Caco-2 (cell line): ENCODE measurements at regions not wholly inside any gene's neighbourhood (a gene's known extent, or its start where the extent isn't known, plus 50 kb on each side); places are given as distances from the start of the nearest gene placed in this dataset.

Experiments
- BruUV-seq: library from RNA; stranded (reverse); fragments of 400-500 nt; replicated peaks from 2 replicates; lab custom pipeline; 2021; lab: Mats Ljungman, UMichigan
- CTCF ChIA-PET: fragments of 300-600 bp; sonication (Branson Sonifier 250); formaldehyde crosslinking; loops from one replicate; lab custom pipeline; 2022; ENCODE audit warnings: antibody characterized with exemption; lab: Charles Lee
- POLR2A ChIA-PET: fragments of 300-600 bp; sonication (Branson Sonifier 250); formaldehyde crosslinking; loops from one replicate; lab custom pipeline; 2022; ENCODE audit warnings: antibody characterized with exemption; lab: Charles Lee
- DNase-seq, 2 experiments: peaks; one replicate each; pipeline versions ENCODE4 v3.0.0 to v3.0.0-alpha.2; 2020 to 2022
- H3K27me3 ChIP-seq: replicated peaks from 2 replicates; pipeline ENCODE4 v1.6.0; 2011; ENCODE audit warnings: low read length; ENCODE audit not compliant: control insufficient read depth, insufficient read depth
- H3K36me3 ChIP-seq: 2 replicates; pipeline ENCODE4 v1.5.1; 2011; ENCODE audit warnings: low read length; ENCODE audit not compliant: control insufficient read depth, insufficient read depth
- H3K4me1 ChIP-seq: fragments of 250-450 bp; sonication (Bioruptor Pico); 2 replicates; pipeline ENCODE4 v1.5.1; 2020; ENCODE audit warnings: mild to moderate bottlenecking
- H3K4me3 ChIP-seq: 2 replicates; pipeline ENCODE4 v1.5.1; 2011; ENCODE audit warnings: low read depth, mild to moderate bottlenecking, control low read depth, low read length
- H3K9me3 ChIP-seq: fragments of 250-450 bp; sonication (Bioruptor Pico); 2 replicates; pipeline ENCODE4 v1.5.1; 2020; ENCODE audit warnings: mild to moderate bottlenecking, moderate library complexity
- H3K27ac Mint-ChIP-seq: one replicate; pipeline ENCODE4 v1.8.0; 2022; ENCODE audit warnings: mixed read lengths; ENCODE audit not compliant: unreplicated experiment
- H3K27me3 Mint-ChIP-seq: one replicate; pipeline ENCODE4 v1.8.0; 2022; ENCODE audit warnings: mixed read lengths; ENCODE audit not compliant: insufficient read depth, unreplicated experiment
- H3K36me3 Mint-ChIP-seq: one replicate; pipeline ENCODE4 v1.8.0; 2022; ENCODE audit warnings: mild to moderate bottlenecking, mixed read lengths; ENCODE audit not compliant: insufficient read depth, unreplicated experiment
- H3K4me1 Mint-ChIP-seq: one replicate; pipeline ENCODE4 v1.8.0; 2022; ENCODE audit warnings: low read depth, mixed read lengths; ENCODE audit not compliant: unreplicated experiment
- H3K4me3 Mint-ChIP-seq: one replicate; pipeline ENCODE4 v1.8.0; 2022; ENCODE audit warnings: mild to moderate bottlenecking, moderate library complexity, mixed read lengths; ENCODE audit not compliant: unreplicated experiment
- H3K9me3 Mint-ChIP-seq: one replicate; pipeline ENCODE4 v1.8.0; 2022; ENCODE audit warnings: mixed read lengths; ENCODE audit not compliant: unreplicated experiment
- CTCF ChIP-seq, 2 experiments: fragments of 200-600 bp in 1 of 2; IDR thresholded peaks; 1 replicate in 1 of 2; 2 replicates in 1 of 2; pipeline versions ENCODE4 v1.5.1 to v1.8.0; 2011 to 2022; ENCODE audit warnings: antibody characterized with exemption in 1 of 2, control low read depth in 1 of 2, inconsistent platforms in 1 of 2, low read depth in 1 of 2, low read length in 1 of 2, mild to moderate bottlenecking in 1 of 2, moderate library complexity in 1 of 2; ENCODE audit not compliant: insufficient read depth in 1 of 2, severe bottlenecking in 1 of 2, unreplicated experiment in 1 of 2
- intact Hi-C: fragments of 100-400 bp; cut with micrococcal nuclease; formaldehyde crosslinking; loops from one replicate; pipeline ENCODE4 v1.10.0; 2022; ENCODE audit not compliant: unreplicated experiment

GRCh38 chr13:86882107-86882506 is 789.1 kb upstream of the SLITRK5 start:
- Mint-ChIP-seq H3K36me3 (no peaks in the 10 kb centered on the region), H3K9me3 (no peaks in the 10 kb centered on the region), H3K27me3 (peaks cover under 1% of the 10 kb centered on the region), H3K4me1 (no peaks in the 10 kb centered on the region), H3K4me3 (no peak overlapping the region), H3K27ac (no peak overlapping the region)
- Histone ChIP-seq H3K36me3 (no peaks in the 10 kb centered on the region), H3K27me3 (no peaks in the 10 kb centered on the region), H3K9me3 (no peaks in the 10 kb centered on the region), H3K4me1 (no peaks in the 10 kb centered on the region), H3K4me3 (no peak overlapping the region)
- POLR2A ChIA-PET, result no interaction called here
- DNase-seq, result no peak
- CTCF ChIA-PET, result no interaction called here
- intact Hi-C loops, result no loop called here
- no peak for TF ChIP-seq CTCF (IDR thresholded peaks at IDR 0.05; ENCODE audit: insufficient read depth in 1 of 2, low read depth in 1 of 2, low read length in 1 of 2, severe bottlenecking in 1 of 2, unreplicated experiment in 1 of 2)
- BruUV-seq, result no TSS peak

- no peak for DNase-seq
- POLR2A ChIA-PET, result no interaction called here
- H3K36me3 Mint-ChIP-seq, result no peaks in the 10 kb centered on the region
- intact Hi-C loops, result no loop called here
- no peaks in the 10 kb centered on the region for H3K9me3 Mint-ChIP-seq
- no peaks in the 10 kb centered on the region for H3K4me1 ChIP-seq
- H3K36me3 ChIP-seq, result no peaks in the 10 kb centered on the region
- H3K27ac Mint-ChIP-seq, result no peak overlapping the region
- BruUV-seq, result no TSS peak
- H3K27me3 Mint-ChIP-seq, result peaks cover 2% of the 10 kb centered on the region
- no peak for TF ChIP-seq CTCF (IDR thresholded peaks at IDR 0.05; ENCODE audit: insufficient read depth in 1 of 2, low read depth in 1 of 2, low read length in 1 of 2, severe bottlenecking in 1 of 2, unreplicated experiment in 1 of 2)
- H3K9me3 ChIP-seq, result no peaks in the 10 kb centered on the region
- H3K4me1 Mint-ChIP-seq, result no peaks in the 10 kb centered on the region
- H3K4me3 Mint-ChIP-seq, result no peak overlapping the region
- CTCF ChIA-PET, result no interaction called here
- no peaks in the 10 kb centered on the region for H3K27me3 ChIP-seq
- H3K4me3 ChIP-seq, result no peak overlapping the region
Measured at GRCh38 chr13:86882835-86883234, 788.3 kb upstream of the SLITRK5 start.

GRCh38 chr13:86892330-86892729 is 778.8 kb upstream of the SLITRK5 start:
- H3K4me3 ChIP-seq, result no peak overlapping the region
- no peaks in the 10 kb centered on the region for H3K9me3 Mint-ChIP-seq
- intact Hi-C loops, result no loop called here
- no peak for TF ChIP-seq CTCF (IDR thresholded peaks at IDR 0.05; ENCODE audit: insufficient read depth in 1 of 2, low read depth in 1 of 2, low read length in 1 of 2, severe bottlenecking in 1 of 2, unreplicated experiment in 1 of 2)
- no peak overlapping the region for H3K27ac Mint-ChIP-seq
- no TSS peak for BruUV-seq
- ChIA-PET POLR2A (no interaction called here), CTCF (no interaction called here)
- no peaks in the 10 kb centered on the region for H3K9me3 ChIP-seq
- no peaks in the 10 kb centered on the region for H3K27me3 Mint-ChIP-seq
- no peak overlapping the region for H3K4me3 Mint-ChIP-seq
- H3K4me1 Mint-ChIP-seq, result no peaks in the 10 kb centered on the region
- no peaks in the 10 kb centered on the region for H3K4me1 ChIP-seq
- no peaks in the 10 kb centered on the region for H3K36me3 Mint-ChIP-seq
- H3K36me3 ChIP-seq, result no peaks in the 10 kb centered on the region
- no peaks in the 10 kb centered on the region for H3K27me3 ChIP-seq
- no peak for DNase-seq
